HG03135 (cell line): ENCODE measurements at regions not wholly inside any gene's neighbourhood (a gene's known extent, or its start where the extent isn't known, plus 50 kb on each side); places are given as distances from the start of the nearest gene placed in this dataset.

Experiments
- ATAC-seq: cut with Tn5 transposase; IDR thresholded peaks from one replicate; pipeline ENCODE4 v1.9.1; 2021; ENCODE audit warnings: mild to moderate bottlenecking, moderate library complexity; ENCODE audit not compliant: unreplicated experiment

DNA sequence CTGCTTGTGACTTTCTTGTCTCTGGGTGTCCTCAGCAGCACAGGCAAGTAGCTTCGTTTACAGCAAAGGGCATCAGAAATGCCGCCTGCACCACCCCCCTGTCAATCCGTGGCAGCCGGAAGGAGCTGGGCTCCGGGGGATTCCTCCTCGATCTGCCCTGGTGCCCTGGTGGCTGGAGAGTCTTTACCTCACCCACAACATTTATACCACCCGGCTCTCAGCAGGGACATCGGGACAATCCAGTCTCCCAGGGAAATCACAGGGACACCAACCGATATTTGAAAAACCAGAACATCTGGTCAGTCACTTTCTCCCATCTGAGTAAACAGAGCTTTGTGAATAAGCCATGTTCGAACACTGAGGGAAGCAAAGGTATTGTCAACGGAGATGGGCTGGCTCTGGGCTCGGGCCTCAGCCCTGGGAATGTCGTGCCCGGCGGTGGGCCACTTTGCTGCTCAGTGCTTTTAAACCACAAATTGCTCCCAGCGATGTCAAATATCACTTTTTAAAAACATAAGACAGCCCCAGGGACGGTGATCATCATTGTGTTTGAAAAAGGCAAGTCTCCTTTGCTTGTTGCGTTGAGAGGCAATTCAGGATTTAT is 210.0 kb upstream of the SALL3 start:
- ATAC-seq, result no peak

DNA sequence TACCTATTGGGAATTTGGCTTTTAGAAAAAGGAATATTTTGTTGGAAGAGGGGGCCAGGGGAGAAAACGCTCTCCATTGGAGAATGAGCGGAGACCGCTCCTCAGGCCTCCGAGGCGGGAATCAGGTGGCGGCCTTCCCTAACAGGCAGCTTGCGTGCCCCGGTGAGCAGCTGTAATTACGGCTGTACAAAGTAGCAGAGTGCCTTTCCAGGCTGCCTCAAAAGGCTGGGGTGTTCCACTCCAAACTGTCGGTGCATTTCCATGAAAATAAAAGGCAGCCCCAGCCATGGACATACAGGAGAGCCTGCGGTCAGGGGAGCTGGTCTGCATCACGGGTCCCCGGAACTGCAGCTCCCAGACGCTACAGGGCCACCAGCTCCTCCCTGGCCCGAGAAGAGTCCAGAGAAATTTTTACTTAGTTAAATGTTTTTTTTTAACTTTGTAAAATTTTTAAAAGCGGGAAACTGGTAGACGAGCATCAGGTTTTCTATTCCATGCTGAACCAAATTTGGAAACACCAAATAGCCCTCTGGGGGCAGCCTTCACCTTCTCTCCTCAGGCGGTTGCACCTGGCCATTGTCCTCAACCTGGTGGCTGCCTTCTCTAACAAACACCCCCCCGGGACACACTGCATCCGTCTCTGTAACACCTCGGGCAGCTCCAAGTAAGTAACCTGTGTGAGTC is 209.3 kb upstream of the SALL3 start:
- no peak for ATAC-seq

DNA sequence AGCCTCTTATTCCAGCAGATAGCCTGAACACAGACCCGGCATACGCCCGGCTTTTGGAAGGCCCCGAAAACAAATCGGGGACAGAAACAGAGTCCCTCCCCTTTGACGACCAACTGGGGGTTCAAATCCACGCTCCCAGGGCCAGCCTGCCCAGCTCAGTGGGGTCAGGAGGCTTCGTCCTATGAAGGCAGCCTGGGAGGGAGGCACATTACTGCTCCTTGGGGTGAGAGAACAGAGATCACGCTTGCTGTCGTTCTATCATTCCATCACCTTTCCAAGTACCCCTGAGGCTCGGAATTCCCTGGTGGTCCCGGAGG is 208.8 kb upstream of the SALL3 start:
- no peak for ATAC-seq

GRCh38 chr18:78771496-78772359 is 207.9 kb upstream of the SALL3 start:
- no peak for ATAC-seq

DNA sequence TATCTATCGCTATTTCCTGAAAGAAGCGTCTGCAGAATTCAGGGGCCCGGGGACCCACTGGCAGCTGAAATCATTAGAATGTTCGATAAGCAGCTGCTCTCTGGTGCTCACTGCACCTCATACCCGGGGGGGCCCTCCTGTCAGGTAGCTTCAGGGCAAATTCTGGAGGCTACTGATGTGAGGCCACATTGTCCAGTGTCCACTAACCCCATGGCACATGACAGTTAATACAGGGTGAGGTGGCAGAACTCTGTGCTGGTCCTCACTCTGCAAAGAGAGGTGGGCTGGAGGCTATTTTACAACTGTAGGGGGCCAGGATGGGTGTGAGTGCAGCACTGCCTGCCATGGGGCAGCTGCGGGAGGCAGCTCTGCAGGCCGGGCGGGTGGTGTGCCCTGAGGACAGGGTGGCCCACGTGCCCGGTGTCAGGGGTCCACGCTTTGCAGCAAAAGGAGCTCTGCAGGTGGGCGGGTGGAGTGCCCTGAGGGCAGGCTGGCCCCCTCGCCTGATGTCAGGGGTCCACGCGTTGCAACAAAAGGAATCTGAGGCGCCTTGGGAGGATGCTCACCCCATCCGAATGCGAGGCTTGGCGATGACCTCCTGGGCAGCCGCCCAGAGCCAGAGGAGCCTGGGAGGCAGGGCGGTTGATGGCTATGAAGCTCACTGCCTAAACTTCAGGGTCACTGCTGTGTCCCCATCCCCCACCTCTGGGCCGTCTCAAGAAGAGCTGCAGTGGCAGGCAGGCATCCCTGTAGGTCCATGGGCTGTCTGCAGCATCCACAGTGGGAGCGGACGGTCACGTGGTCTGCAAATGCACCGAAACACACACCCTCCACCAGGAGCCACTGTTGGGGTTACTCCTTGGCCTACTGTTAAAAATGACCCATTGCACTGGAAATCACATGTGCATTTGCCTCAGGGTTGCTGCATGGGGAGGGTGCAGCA is 207.0 kb upstream of the SALL3 start:
- ATAC-seq, result no peak

DNA sequence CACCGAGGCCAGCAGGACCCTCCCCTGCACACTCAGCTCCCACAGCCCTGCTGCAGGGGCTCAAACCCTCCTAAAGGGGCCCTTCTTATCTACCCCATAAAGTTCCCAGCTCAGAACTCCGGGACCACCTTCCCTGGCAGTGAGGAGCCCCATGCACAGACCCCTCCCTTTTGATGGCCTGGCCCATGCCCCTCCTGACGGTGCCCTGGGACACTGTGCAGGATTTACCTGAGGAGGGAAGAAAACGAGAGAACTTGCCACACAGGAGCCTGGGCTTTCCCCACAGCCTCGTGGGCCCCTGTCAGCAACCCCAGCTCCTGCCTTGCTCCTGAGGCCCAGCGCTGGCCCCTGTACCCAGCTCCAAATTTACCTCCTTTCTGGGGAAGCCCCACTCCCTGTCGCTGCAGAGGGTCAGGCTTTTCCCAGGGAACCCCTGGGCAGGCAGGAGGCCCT is 206.3 kb upstream of the SALL3 start:
- ATAC-seq, result no peak

DNA sequence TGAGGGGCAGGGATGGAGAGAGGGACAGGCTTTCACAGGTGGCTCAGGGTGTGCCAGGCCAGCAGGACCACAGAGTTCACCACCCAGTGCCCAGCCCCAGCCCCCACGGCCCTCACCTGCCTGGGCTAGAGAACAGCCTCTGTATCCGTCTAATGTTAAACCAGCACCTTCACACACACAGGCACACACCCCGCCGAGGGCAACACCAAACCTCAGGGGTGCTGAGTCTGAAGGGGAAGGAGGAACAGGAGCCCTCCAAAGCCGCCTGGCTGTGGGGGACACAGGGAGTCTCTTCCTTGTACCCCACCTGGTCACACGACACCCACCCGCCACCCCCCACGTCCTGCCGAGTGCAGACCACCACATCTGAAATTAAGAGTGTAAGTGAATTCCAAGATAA is 205.8 kb upstream of the SALL3 start:
- no peak for ATAC-seq

DNA sequence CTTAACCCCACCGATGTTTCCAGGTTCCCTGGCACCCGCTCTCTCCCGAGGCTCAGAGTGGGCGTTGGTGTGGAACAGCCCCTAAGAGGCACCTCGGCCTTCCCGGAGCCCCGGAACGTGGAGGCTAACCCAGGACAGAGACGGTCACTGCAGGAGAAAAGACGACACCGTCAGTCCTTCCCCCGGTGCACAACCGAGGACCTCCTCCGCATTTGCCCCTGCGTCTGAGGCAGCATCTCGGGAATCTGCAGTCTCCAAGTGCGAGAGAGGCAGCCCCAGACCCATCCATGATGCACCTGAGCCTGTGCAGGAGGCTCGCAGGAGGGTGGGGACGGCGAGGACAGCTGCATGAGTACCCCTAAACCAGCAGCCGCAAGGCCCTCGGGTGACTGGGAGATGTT is 204.9 kb upstream of the SALL3 start:
- ATAC-seq, result no peak

- ATAC-seq, result no peak
These were observed 203.5 kb upstream of the SALL3 start for GRCh38 chr18:78776151-78776550.

DNA sequence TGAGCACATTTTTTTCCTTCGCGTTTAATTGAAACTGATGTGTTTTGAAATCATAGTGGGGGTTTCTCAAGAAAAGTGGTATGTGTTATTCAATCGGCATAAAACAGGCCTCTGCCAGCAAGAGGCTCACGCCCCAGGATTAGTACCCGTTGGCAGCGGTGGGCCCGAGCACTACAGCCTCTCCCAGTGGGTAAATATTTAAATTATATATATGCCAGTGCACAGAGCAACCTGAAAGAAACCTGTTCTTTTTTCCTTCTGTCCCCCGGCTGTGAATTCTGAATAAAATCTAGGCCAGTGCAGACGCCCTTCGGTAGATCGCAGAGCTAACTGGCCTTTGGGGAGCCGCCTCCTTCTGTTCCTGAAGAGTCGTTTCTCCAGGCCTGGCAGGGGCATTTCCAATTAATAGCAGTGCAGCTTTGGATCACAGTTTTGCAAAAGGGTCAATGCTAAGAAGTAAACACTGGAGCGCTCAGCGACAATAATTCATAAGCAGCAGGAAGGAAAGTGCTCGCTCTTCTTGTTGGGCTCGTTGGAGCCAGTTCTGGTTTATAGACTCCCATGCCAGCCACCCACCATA is 202.8 kb upstream of the SALL3 start:
- no peak for ATAC-seq

GRCh38 chr18:78777992-78778391 is 201.6 kb upstream of the SALL3 start:
- ATAC-seq, result no peak

GRCh38 chr18:78778651-78779050 is 201.0 kb upstream of the SALL3 start:
- ATAC-seq, result no peak

DNA sequence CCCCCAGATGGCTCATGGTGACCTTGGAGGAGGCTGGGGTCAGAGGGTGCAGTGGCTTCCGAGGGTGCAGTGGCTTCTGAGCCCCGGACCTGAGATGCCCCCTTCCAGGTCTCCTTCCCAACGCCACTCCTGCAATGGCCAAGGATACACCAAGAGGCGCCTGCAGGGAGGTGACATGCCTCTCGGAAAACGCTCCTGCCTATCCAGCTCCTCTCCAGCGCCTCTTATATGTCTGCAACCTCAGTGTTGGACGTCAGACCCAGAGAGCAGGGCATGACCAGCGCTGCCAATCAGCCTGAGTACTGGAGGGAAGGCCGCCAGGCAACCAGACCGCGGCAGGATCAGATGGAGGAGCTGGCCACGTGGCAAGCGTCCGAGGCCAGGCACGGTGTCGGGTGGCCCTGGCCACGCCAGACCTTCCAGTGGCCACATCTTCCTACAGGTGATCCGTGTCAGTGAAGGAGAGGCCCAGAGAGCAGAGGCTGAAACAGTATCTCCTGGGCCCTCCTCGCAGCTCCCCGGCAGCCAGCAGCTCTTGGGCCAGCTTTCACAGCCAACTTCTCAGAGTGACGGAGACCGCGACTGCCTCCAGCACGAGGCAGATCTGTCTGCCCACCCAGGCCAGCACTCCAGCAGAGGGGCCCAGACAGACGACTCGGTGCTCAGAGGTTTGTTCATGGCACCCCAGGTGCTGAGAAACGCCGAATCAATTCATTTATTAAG is 199.5 kb upstream of the SALL3 start:
- ATAC-seq, result no peak

DNA sequence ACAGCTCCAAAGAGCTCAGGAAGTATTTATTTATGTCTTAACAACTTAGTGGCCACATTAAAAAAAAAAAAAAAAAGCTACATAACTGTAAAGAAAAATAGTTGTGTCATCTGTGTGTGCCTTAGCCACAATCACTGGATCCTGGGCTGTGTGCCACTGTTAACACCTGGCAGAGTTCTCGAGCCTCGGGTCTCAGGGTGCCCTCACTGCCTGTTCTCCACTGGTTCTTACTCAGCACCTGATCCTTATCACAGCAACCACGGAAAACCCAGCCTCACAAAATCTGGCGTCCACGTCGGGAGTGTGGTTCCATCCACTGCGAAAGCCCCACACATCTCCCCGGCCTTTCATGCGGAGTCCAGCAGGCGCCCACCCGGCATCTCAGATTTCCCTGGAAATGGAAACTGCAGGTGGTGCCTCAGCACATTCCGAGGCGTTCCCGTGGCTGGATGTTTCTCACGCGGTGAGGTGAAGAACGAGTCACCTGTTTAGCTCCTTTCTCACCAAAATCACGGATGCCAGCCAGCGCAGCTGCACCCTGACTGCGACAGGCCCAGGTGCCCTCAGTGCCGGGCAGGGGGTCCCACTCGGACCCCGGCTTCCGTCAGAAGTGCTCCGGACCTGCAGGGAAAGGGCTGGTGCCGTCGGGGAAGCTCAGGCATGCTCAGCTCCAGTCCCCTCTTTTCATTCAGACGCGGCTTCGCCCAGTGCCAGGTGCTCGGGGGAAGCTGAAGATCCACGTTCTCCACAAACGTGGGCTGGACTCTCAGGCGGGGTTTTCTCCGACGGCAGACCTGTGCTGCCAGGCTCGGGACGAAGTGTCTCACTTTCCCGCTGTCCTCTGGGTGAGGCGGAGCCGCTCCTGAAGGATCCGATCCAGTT is 198.7 kb upstream of the SALL3 start:
- ATAC-seq, result no peak

DNA sequence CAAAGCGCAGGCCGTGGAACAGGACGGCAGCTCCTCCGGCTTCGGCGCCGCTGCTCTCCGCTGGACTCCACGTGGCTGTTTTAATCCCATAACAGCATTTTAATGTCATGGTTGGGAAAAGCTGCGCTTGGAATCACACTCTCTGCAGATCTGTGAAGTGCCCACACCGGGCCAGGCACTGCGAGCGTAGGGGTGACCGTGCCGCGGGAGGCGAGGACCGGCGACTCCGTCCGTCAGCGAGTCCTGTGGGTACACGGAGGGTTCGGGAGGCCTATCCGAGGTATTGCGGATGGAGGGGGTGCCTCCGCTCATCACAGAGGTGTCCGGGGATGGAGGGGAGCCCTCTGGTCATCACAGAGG is 198.0 kb upstream of the SALL3 start:
- no peak for ATAC-seq

DNA sequence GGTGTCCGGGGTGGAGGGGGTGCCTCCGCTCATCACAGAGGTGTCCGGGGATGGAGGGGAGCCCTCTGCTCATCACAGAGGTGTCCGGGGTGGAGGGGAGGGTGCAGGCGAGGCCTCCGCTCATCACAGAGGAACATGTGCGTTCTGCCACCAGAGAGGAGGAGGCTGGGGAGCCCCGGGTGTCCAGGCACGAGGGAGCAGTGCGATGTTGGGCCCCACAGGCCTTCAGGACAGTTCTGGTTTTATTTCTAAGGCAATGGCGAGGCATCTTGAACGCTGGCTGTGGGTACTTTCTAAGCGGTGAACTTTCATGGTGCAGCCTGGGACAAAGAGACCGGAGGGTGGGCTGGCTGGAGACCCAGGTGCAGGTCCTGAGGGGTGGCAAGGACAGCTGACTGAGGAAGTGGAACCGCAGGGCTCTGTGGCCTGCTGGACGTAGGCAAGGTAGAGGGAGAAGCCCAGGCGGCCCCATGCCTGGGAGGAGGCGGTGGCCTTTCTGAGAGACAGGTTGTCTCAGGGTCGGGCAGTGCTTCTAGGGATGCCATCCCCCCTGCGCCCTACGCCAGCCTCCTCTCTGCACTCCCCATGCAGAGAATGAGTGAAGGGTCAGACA is 196.6 kb upstream of the SALL3 start:
- no peak for ATAC-seq

DNA sequence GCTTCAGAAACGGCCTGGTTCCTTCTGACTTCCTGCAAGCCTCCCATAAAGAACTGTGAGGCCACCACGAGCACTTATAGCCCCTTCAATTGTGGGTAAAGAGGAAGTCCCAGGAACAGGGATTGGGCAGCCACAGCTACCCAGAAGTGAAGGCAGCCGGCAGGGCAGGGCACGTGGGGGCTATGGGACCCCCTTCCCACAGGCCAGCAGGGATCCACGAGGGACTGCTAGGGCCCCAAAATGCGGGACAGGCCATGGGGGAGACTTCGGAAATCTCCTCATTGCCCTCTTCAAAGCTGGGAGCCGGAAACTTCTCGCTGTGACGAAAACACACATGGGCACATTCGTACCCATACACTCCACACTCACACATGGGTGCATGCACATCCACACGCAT is 196.1 kb upstream of the SALL3 start:
- ATAC-seq, result no peak

- ATAC-seq, result no peak
These were observed 194.8 kb upstream of the SALL3 start for GRCh38 chr18:78784861-78785260.

GRCh38 chr18:78785706-78786105 is 193.9 kb upstream of the SALL3 start:
- ATAC-seq, result no peak
